GM12878 (cell line): ENCODE measurements at regions not wholly inside any gene's neighbourhood (a gene's known extent, or its start where the extent isn't known, plus 50 kb on each side); places are given as distances from the start of the nearest gene placed in this dataset.

Experiments used
- ATAC-seq: fragments of 200-7000 bp; cut with Tn5 transposase; 3 replicates; pipeline ENCODE4 v1.9.1; 2020; ENCODE audit warnings: mild to moderate bottlenecking, moderate library complexity
- BruUV-seq: library from RNA; stranded (reverse); fragments of 400-500 nt; replicated peaks from 2 replicates; lab custom pipeline; 2021; lab: Mats Ljungman, UMichigan
- CTCF ChIA-PET: fragments of 300-600 bp; sonication (Branson Sonifier 250); formaldehyde crosslinking; extraction: SDS; loops from one replicate; lab custom pipeline; 2021; ENCODE audit warnings: inconsistent platforms; lab: Yijun Ruan, JAX
- POLR2A ChIA-PET: fragments of 350-600 bp; formaldehyde crosslinking; extraction: SDS; loops from one replicate; lab custom pipeline; 2021; ENCODE audit warnings: inconsistent platforms; lab: Charles Lee
- RAD21 ChIA-PET: fragments of 300-600 bp; sonication (Branson Sonifier 250); formaldehyde crosslinking; loops from one replicate; lab custom pipeline; 2023; ENCODE audit warnings: antibody characterized with exemption; ENCODE audit not compliant: unreplicated experiment; lab: Charles Lee
- SMC1A ChIA-PET: fragments of 300-600 bp; sonication (Branson Sonifier 250); formaldehyde crosslinking; loops from one replicate; lab custom pipeline; 2023; ENCODE audit not compliant: unreplicated experiment, uncharacterized antibody; lab: Charles Lee
- DNase-seq: peaks from one replicate; pipeline ENCODE4 v3.0.0-alpha.2; 2011; ENCODE audit warnings: low read depth, low spot score
- FAIRE-seq: peaks from 3 replicates; lab custom pipeline; 2011; peaks lifted over from hg19 to GRCh38; lab: Jason Lieb, UNC
- H2AFZ ChIP-seq: 2 replicates; pipeline ENCODE4 v1.6.0; 2011; ENCODE audit warnings: low read depth, low read length, control low read depth; ENCODE audit not compliant: control insufficient read depth
- H3K27ac ChIP-seq: 2 replicates; pipeline ENCODE4 v1.5.1; 2011; ENCODE audit warnings: control low read depth; ENCODE audit not compliant: control insufficient read depth, insufficient read depth
- H3K27me3 ChIP-seq, 2 experiments: replicated peaks in 1 of 2; 2 replicates each; pipeline versions ENCODE4 v1.6.0 to v1.6.1; 2011; ENCODE audit warnings: low read length in 1 of 2; ENCODE audit not compliant: control insufficient read depth in 2 of 2, insufficient read depth in 2 of 2
- H3K36me3 ChIP-seq, 2 experiments: 2 replicates each; pipeline ENCODE4 v1.5.1; 2011; ENCODE audit warnings: low read length in 1 of 2; ENCODE audit not compliant: control insufficient read depth in 2 of 2, insufficient read depth in 2 of 2
- H3K4me1 ChIP-seq: 2 replicates; pipeline ENCODE4 v1.6.1; 2011; ENCODE audit warnings: mild to moderate bottlenecking, low read length, moderate library complexity, mixed read lengths; ENCODE audit not compliant: control insufficient read depth, insufficient read depth
- H3K4me2 ChIP-seq: 2 replicates; pipeline ENCODE4 v1.6.0; 2011; ENCODE audit warnings: control low read depth; ENCODE audit not compliant: control insufficient read depth, insufficient read depth
- H3K4me3 ChIP-seq: fragments of 200-600 bp; sonication (generic); 2 replicates; pipeline ENCODE4 v1.5.1; 2016
- H3K79me2 ChIP-seq: 2 replicates; pipeline ENCODE4 v1.6.0; 2011; ENCODE audit warnings: low read length; ENCODE audit not compliant: control insufficient read depth, insufficient read depth
- H3K9ac ChIP-seq: 2 replicates; pipeline ENCODE4 v1.8.0; 2011; ENCODE audit warnings: low read length, control low read depth, mixed read lengths; ENCODE audit not compliant: control insufficient read depth, insufficient read depth
- H3K9me3 ChIP-seq: replicated peaks from 3 replicates; pipeline ENCODE4 v1.5.1; 2011; ENCODE audit warnings: mild to moderate bottlenecking, low read length; ENCODE audit not compliant: control insufficient read depth, insufficient read depth
- H4K20me1 ChIP-seq: 2 replicates; pipeline ENCODE4 v1.6.0; 2011; ENCODE audit not compliant: control insufficient read depth, insufficient read depth
- CHD4 ChIP-seq: fragments of 200-600 bp; sonication (generic); IDR thresholded peaks from 2 replicates; pipeline ENCODE4 v1.6.1; 2016; ENCODE audit warnings: mild to moderate bottlenecking
- SREBF2 ChIP-seq: IDR thresholded peaks from 2 replicates; pipeline ENCODE4 v1.6.1; 2012; ENCODE audit warnings: mild to moderate bottlenecking, low read length
- ZNF274 ChIP-seq: IDR thresholded peaks from one replicate; pipeline ENCODE4 v1.8.0; 2011; ENCODE audit not compliant: insufficient read length, insufficient read depth
- WGBS: methylation state at CpG from one replicate; pipeline ENCODE4 v1.1.6; 2016; ENCODE audit warnings: low lambda C conversion rate; ENCODE audit not compliant: insufficient replicate concordance, insufficient coverage; ENCODE audit errors: missing lambda C conversion rate; 5-methylcytosine and 5-hydroxymethylcytosine counted together
- in situ Hi-C: fragments of 300-500 bp; cut with MboI; formaldehyde crosslinking; loops from 9 replicates; pipeline ENCODE4 v1.14.3; 2018; ENCODE audit warnings: mixed read lengths
- intact Hi-C: fragments of 100-400 bp; cut with micrococcal nuclease; formaldehyde crosslinking; loops from one replicate; pipeline ENCODE4 v1.14.2; 2022; ENCODE audit not compliant: unreplicated experiment
- TF ChIP-seq, protein P1 (sequence below): IDR thresholded peaks from 2 replicates; pipeline ENCODE4 v1.6.1; 2011; ENCODE audit warnings: mild to moderate bottlenecking, low read depth, low read length, moderate library complexity; ENCODE audit not compliant: insufficient replicate concordance

DNA sequence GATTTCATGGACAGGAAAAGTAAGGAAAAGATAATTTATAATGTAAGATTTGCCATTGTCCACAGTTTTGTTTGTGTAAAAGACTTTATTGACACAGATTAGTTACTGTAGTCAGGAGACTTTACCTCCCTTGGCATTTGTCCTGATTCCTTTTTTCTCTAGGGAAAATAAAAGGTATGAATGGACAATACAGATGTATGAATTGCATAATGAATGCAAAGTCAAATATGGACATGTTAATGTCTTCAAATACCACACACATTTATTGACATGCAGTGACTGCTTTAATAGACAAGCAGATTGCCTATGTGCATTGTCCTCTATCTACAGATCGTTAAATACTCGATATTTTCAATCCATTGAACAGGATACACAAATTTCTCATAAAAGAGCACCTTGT is 999.7 kb upstream of the SEL1L start:
- ATAC-seq (no peak), FAIRE-seq (no peak), DNase-seq (no peak)
- Histone ChIP-seq H3K9ac (no peak overlapping the region), H3K27ac (no peak overlapping the region), H3K4me3 (no peak overlapping the region), H3K36me3 (no peaks in the 10 kb centered on the region), H2AFZ (no peak overlapping the region), H3K27me3 (no peaks in the 10 kb centered on the region), H3K4me1 (no peaks in the 10 kb centered on the region), H4K20me1 (no peaks in the 10 kb centered on the region), H3K79me2 (no peaks in the 10 kb centered on the region), H3K4me2 (no peak overlapping the region), H3K9me3 (no peaks in the 10 kb centered on the region)
- TF ChIP-seq ZNF274: no peak
- RAD21 ChIA-PET: no interaction called here
- in situ Hi-C loops (no loop called here), intact Hi-C loops (no loop called here)
- CTCF ChIA-PET: no interaction called here
- SMC1A ChIA-PET: no interaction called here
- no TSS peak for BruUV-seq
- WGBS: 0% methylated on average over 2 of the region's 2 CpGs
- POLR2A ChIA-PET: no interaction called here

DNA sequence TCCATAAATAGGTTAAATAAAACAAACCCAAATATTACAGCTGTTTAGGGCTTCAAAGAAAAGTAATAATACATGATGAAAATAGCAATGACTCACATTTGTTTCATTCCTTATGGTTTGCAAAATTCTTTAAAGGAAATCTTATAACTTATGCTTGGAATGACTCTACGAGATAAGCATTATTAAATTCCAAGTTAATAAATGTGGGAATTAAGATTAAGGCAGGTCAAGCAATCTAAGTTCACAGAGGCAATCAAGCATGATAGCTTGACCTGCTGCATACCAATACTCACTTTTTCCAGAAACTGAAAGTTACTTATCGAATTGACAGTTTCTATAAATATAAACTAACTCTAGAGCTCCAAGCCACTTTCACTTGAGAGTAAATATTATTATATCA is 1002.9 kb upstream of the SEL1L start:
- BruUV-seq: no TSS peak
- TF ChIP-seq CHD4 (no peak), SREBF2 (no peak)
- TF ChIP-seq, protein P1, sequence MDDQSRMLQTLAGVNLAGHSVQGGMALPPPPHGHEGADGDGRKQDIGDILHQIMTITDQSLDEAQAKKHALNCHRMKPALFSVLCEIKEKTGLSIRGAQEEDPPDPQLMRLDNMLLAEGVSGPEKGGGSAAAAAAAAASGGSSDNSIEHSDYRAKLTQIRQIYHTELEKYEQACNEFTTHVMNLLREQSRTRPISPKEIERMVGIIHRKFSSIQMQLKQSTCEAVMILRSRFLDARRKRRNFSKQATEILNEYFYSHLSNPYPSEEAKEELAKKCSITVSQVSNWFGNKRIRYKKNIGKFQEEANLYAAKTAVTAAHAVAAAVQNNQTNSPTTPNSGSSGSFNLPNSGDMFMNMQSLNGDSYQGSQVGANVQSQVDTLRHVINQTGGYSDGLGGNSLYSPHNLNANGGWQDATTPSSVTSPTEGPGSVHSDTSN: no peak
- intact Hi-C loops: no loop called here
- ChIA-PET RAD21 (no interaction called here), SMC1A (interaction anchor here (0.9 kb wide), 1 partner anchor 70 kb away, joined by 3 read pairs; no protein-coding TSS in a partner anchor), CTCF (no interaction called here), POLR2A (no interaction called here)
- Histone ChIP-seq H4K20me1 (no peaks in the 10 kb centered on the region), H2AFZ (no peak overlapping the region), H3K36me3 (no peaks in the 10 kb centered on the region), H3K4me1 (no peaks in the 10 kb centered on the region), H3K4me3 (no peak overlapping the region), H3K9me3 (no peaks in the 10 kb centered on the region), H3K9ac (no peak overlapping the region), H3K79me2 (no peaks in the 10 kb centered on the region), H3K27me3 (no peaks in the 10 kb centered on the region), H3K4me2 (no peak overlapping the region), H3K27ac (no peak overlapping the region)
- DNase-seq (no peak), FAIRE-seq (no peak), ATAC-seq (no peak)
- in situ Hi-C loops: no loop called here
- 0% methylated on average over 2 of the region's 2 CpGs for WGBS
